ENCODE measurements at regions not wholly inside any gene's neighbourhood (a gene's known extent, or its start where the extent isn't known, plus 50 kb on each side); places are given as distances from the start of the nearest gene placed in this dataset.

DNA sequence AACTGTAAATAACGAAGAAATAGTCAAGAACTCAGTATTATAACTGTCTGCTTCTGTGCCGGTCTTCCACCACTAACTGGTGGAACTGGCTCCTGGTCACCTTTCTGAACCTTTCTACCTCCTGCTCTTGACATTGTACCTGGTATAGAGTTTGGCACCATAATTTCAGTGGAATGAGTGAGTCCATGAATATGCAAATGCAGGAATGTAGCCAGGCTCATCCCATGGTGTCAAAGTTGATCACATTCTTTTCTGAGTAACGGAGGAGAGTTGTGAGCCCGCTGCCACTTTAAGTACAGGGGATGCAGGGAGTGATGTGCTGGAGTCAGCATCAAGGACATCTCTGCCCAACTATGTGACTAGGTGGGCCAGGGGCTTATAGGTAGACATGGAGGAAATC, 207.9 kb upstream of the HS3ST1 start (continued):
- TF ChIP-seq ZKSCAN3 (CRISPR knock-in tag; IDR thresholded peaks at IDR 0.05) (no peak), ZFP1 (CRISPR knock-in tag; IDR thresholded peaks at IDR 0.05) (no peak)

DNA sequence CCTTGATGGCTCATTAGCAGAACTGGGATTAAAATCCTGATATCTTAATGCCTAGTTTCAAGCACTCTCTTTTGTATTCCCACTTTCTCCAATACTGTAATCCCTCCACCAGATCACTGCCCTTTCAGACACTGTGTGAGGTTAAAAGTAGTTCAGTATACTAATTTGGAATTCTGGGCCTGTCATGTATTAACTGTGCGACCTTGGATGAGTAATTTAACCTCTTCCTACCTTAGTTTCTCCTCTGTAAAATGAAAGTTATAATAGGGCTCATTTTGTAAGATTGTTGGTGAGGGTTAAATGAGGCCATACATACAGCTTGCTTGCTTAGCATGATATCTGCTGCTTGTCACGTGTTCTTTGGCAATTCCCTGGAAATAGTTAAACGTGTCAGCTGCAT, 207.3 kb upstream of the HS3ST1 start:
- Histone ChIP-seq H3K79me2 (ENCODE audit: control insufficient read depth, insufficient read depth, low read length) (no peaks in the 10 kb centered on the region), H3K27ac (ENCODE audit: extremely low read depth, low read depth, low read length) (no peak overlapping the region), H3K27me3 (ENCODE audit: control insufficient read depth in 2 of 2, insufficient read depth in 2 of 2, low read length in 2 of 2) (no peaks in the 10 kb centered on the region), H3K4me3 (no peak overlapping the region), H4K20me1 (replicated peaks; ENCODE audit: control insufficient read depth, insufficient read depth, low read length) (no peaks in the 10 kb centered on the region), H2AFZ (ENCODE audit: low read depth, low read length) (no peak overlapping the region), H3K9me1 (ENCODE audit: control insufficient read depth, insufficient read depth, low read length) (no peaks in the 10 kb centered on the region), H3K9me3 (replicated peaks; ENCODE audit: control insufficient read depth, insufficient read depth, low read depth, low read length) (no peaks in the 10 kb centered on the region), H3K9ac (ENCODE audit: insufficient read depth in 1 of 2, low read depth in 2 of 2, low read length in 2 of 2) (no peak overlapping the region), H3K4me1 (replicated peaks in 1 of 2; ENCODE audit: control insufficient read depth in 2 of 2, insufficient read depth in 2 of 2, low read length in 2 of 2) (no peaks in the 10 kb centered on the region), H3K36me3 (ENCODE audit: control insufficient read depth, insufficient read depth, low read length) (no peaks in the 10 kb centered on the region), H3K4me2 (ENCODE audit: insufficient read depth, low read length) (no peak overlapping the region)
- intact Hi-C loops (cut with micrococcal nuclease) = no loop called here
- ChIA-PET CTCF (ENCODE audit: low intra/inter-chr PET ratio) (no interaction called here), POLR2A (no interaction called here)
- no peak for FAIRE-seq
- no peak for TF ChIP-seq ARID1B (IDR thresholded peaks at IDR 0.05)
- TF ChIP-seq, protein P1, sequence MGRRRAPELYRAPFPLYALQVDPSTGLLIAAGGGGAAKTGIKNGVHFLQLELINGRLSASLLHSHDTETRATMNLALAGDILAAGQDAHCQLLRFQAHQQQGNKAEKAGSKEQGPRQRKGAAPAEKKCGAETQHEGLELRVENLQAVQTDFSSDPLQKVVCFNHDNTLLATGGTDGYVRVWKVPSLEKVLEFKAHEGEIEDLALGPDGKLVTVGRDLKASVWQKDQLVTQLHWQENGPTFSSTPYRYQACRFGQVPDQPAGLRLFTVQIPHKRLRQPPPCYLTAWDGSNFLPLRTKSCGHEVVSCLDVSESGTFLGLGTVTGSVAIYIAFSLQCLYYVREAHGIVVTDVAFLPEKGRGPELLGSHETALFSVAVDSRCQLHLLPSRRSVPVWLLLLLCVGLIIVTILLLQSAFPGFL (CRISPR knock-in tag; IDR thresholded peaks at IDR 0.05) = no peak
- TF ChIP-seq POLR2G (IDR thresholded peaks at IDR 0.05; ENCODE audit: low read depth, low read length) = no peak
- TF ChIP-seq RAD21 (CRISPR knock-in tag; conservative IDR thresholded peaks at IDR 0.05 in 1 of 2, IDR thresholded peaks at IDR 0.05 in 1 of 2) = no peak
- no peak for TF ChIP-seq POLR3G (IDR thresholded peaks at IDR 0.05; ENCODE audit: extremely low read depth, insufficient read length, insufficient replicate concordance)
- no peak for TF ChIP-seq CTBP1 (IDR thresholded peaks at IDR 0.05; ENCODE audit: borderline replicate concordance)
- TF ChIP-seq ZBED1 (IDR thresholded peaks at IDR 0.05) = no peak
- no peak for ATAC-seq
- 0% methylated on average over 3 of the region's 3 CpGs for WGBS (ENCODE audit: insufficient coverage, low coverage, missing lambda C conversion rate)
- DNase-seq (ENCODE audit: extremely low read depth in 1 of 4, low spot score in 3 of 4) = no peak
- in situ Hi-C loops (cut with MboI) = no loop called here
- no TSS peak for BruUV-seq (replicated peaks)

Data from K562 (cell line).